Left ventricle myocardium inferior (tissue), 1 donor: ENCODE measurements at regions not wholly inside any gene's neighbourhood (a gene's known extent, or its start where the extent isn't known, plus 50 kb on each side); places are given as distances from the start of the nearest gene placed in this dataset.
"Not testable (repeated sequence)": the region's sequence is repeated elsewhere in the genome, so short reads cannot be mapped to it uniquely, and the experiment has no call there.

Source experiments
- DNase-seq: peaks from one replicate; pipeline ENCODE4 v3.0.0-alpha.2; 2020
- H3K27ac ChIP-seq: fragments of 200-600 bp; replicated peaks from 2 replicates; pipeline ENCODE4 v1.8.0; 2021
- H3K27me3 ChIP-seq: fragments of 200-600 bp; 2 replicates; pipeline ENCODE4 v1.8.0; 2021; ENCODE audit warnings: low read depth
- H3K36me3 ChIP-seq: fragments of 200-600 bp; 2 replicates; pipeline ENCODE4 v1.8.0; 2021
- H3K4me1 ChIP-seq: fragments of 200-600 bp; 2 replicates; pipeline ENCODE4 v1.8.0; 2021
- H3K4me3 ChIP-seq: fragments of 200-600 bp; 2 replicates; pipeline ENCODE4 v1.8.0; 2021; ENCODE audit warnings: mild to moderate bottlenecking, moderate library complexity
- H3K9me3 ChIP-seq: fragments of 200-600 bp; replicated peaks from 2 replicates; pipeline ENCODE4 v1.8.0; 2021
- intact Hi-C: fragments of 100-400 bp; cut with micrococcal nuclease; formaldehyde crosslinking; loops from one replicate; pipeline ENCODE4 v1.11.0; 2022
- TF ChIP-seq, protein P1 (sequence below): fragments of 200-600 bp; IDR thresholded peaks from 2 replicates; pipeline ENCODE4 v1.8.0; 2021; ENCODE audit warnings: antibody characterized with exemption, mild to moderate bottlenecking, borderline replicate concordance
- donor health status: DM: no; HTN: yes; CAD: no; lungs with severe emphysema.

GRCh38 chr1:56092684-56093570 is 486.4 kb downstream of the PLPP3 start:
- no peaks in the 10 kb centered on the region for H3K27me3 ChIP-seq
- TF ChIP-seq, protein P1, sequence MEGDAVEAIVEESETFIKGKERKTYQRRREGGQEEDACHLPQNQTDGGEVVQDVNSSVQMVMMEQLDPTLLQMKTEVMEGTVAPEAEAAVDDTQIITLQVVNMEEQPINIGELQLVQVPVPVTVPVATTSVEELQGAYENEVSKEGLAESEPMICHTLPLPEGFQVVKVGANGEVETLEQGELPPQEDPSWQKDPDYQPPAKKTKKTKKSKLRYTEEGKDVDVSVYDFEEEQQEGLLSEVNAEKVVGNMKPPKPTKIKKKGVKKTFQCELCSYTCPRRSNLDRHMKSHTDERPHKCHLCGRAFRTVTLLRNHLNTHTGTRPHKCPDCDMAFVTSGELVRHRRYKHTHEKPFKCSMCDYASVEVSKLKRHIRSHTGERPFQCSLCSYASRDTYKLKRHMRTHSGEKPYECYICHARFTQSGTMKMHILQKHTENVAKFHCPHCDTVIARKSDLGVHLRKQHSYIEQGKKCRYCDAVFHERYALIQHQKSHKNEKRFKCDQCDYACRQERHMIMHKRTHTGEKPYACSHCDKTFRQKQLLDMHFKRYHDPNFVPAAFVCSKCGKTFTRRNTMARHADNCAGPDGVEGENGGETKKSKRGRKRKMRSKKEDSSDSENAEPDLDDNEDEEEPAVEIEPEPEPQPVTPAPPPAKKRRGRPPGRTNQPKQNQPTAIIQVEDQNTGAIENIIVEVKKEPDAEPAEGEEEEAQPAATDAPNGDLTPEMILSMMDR = no peak
- no peak for DNase-seq
- no peak overlapping the region for H3K4me3 ChIP-seq
- intact Hi-C loops = no loop called here
- H3K27ac ChIP-seq = no peak overlapping the region
- H3K9me3 ChIP-seq = peaks cover 13% of the 10 kb centered on the region
- peaks cover 6% of the 10 kb centered on the region for H3K4me1 ChIP-seq
- H3K36me3 ChIP-seq = no peaks in the 10 kb centered on the region

- H3K4me3 ChIP-seq, H3K27me3 ChIP-seq, H3K4me1 ChIP-seq, intact Hi-C loops, DNase-seq, H3K27ac ChIP-seq, H3K36me3 ChIP-seq: not testable (repeated sequence)
- peaks cover 13% of the 10 kb centered on the region for H3K9me3 ChIP-seq
Observed at GRCh38 chr1:56089826-56090225, 489.5 kb downstream of the PLPP3 start.

DNA sequence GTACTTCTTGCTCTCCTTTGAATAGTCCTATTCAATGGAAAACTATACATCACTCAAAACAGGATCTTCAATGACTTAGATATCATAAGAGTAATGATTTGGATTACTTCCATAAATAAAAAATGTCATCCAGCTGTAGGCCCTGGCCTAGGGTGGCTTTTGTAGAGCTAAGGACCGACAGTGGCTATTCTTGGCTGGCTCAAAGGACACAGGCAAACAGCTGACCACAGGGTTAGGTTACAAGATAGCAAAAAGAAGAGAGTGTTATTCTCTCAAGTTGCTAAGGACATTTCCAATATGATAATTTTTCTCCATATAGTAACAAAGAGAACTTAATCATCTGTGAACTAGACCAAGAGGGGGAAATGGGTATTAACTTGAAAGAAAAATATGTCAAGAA is 495.1 kb downstream of the PLPP3 start:
- no peaks in the 10 kb centered on the region for H3K27me3 ChIP-seq
- no peak overlapping the region for H3K27ac ChIP-seq
- TF ChIP-seq, protein P1 = no peak
- H3K4me3 ChIP-seq = no peak overlapping the region
- no peak for DNase-seq
- intact Hi-C loops = no loop called here
- H3K4me1 ChIP-seq = peaks cover 14% of the 10 kb centered on the region
- no peaks in the 10 kb centered on the region for H3K36me3 ChIP-seq
- peaks cover 13% of the 10 kb centered on the region for H3K9me3 ChIP-seq

DNA sequence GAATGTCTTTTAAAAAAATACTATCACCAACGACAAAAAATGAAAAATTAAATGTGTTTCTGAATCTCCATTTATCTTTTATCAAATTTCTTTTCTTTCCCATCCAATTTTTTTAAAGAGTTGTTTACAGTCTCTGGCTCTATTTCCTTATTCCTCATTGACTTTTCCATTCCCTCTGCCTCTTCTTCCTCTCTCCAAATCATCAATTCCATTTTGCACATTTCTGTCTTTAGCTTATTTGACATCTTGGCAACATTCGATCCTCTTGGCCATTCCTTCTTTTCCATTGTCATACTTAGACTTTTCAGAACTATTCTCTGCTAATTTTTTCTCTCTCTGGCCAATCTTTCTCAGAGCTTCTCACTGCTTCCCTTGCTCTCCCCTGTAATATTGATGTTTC is 497.6 kb downstream of the PLPP3 start:
- Histone ChIP-seq H3K4me1 (peaks cover 14% of the 10 kb centered on the region), H3K9me3 (no peaks in the 10 kb centered on the region), H3K36me3 (no peaks in the 10 kb centered on the region), H3K4me3 (no peak overlapping the region), H3K27ac (peak overlapping the region; percentile 45), H3K27me3 (no peaks in the 10 kb centered on the region)
- intact Hi-C loops = no loop called here
- DNase-seq = no peak
- TF ChIP-seq, protein P1 = no peak

GRCh38 chr1:56081173-56081572 is 498.2 kb downstream of the PLPP3 start:
- Histone ChIP-seq H3K36me3 (no peaks in the 10 kb centered on the region), H3K4me3 (no peak overlapping the region), H3K27me3 (no peaks in the 10 kb centered on the region), H3K9me3 (no peaks in the 10 kb centered on the region), H3K27ac (peak overlapping the region; percentile 45), H3K4me1 (peaks cover 14% of the 10 kb centered on the region)
- TF ChIP-seq, protein P1 = no peak
- intact Hi-C loops = no loop called here
- peak; percentile 47 for DNase-seq

- no peak overlapping the region for H3K4me3 ChIP-seq
- no peaks in the 10 kb centered on the region for H3K36me3 ChIP-seq
- H3K9me3 ChIP-seq = peaks cover 4% of the 10 kb centered on the region
- H3K27me3 ChIP-seq = no peaks in the 10 kb centered on the region
- no peak for DNase-seq
- peaks cover 14% of the 10 kb centered on the region for H3K4me1 ChIP-seq
- intact Hi-C loops = no loop called here
- TF ChIP-seq, protein P1 = no peak
- peak overlapping the region; percentile 45 for H3K27ac ChIP-seq
Observed at GRCh38 chr1:56080123-56080522, 499.2 kb downstream of the PLPP3 start.
